ENCODE measurements at regions not wholly inside any gene's neighbourhood (a gene's known extent, or its start where the extent isn't known, plus 50 kb on each side); places are given as distances from the start of the nearest gene placed in this dataset.

GRCh38 chr11:25900814-25901213 lies 431.1 kb upstream of the ANO3 start:
- H3K27ac ChIP-seq, result no peak overlapping the region
- H3K27me3 ChIP-seq, result no peaks in the 10 kb centered on the region
- no peaks in the 10 kb centered on the region for H3K36me3 ChIP-seq (replicated peaks in 1 of 2)
- intact Hi-C loops (cut with DNase I), result no loop called here
- WGBS, 4 donors, result 95 to 99% (median 96%) methylated on average over 4 of the region's 4 CpGs
- H3K4me3 ChIP-seq, result no peak overlapping the region
- no peaks in the 10 kb centered on the region for H3K9me3 ChIP-seq (replicated peaks in 1 of 3)
- no peaks in the 10 kb centered on the region for H3K4me1 ChIP-seq (replicated peaks in 1 of 2)
- TF ChIP-seq POLR2A (IDR thresholded peaks at IDR 0.05), result no peak
- TF ChIP-seq CTCF (IDR thresholded peaks at IDR 0.05), result no peak
- DNase-seq, result no peak

- H3K27ac ChIP-seq, result no peak overlapping the region
- 87 to 91% (median 91%) methylated on average over 15 of the region's 15 CpGs for WGBS, 4 donors
- no peak for TF ChIP-seq CTCF (IDR thresholded peaks at IDR 0.05)
- TF ChIP-seq POLR2A (IDR thresholded peaks at IDR 0.05), result no peak
Observed at GRCh38 chr11:25901415-25901814, 430.5 kb upstream of the ANO3 start.

GRCh38 chr11:25902476-25902875 lies 429.5 kb upstream of the ANO3 start:
- H3K4me3 ChIP-seq, result no peak overlapping the region
- H3K4me1 ChIP-seq (replicated peaks in 1 of 2), result no peaks in the 10 kb centered on the region
- TF ChIP-seq CTCF (IDR thresholded peaks at IDR 0.05), result no peak
- no peak for TF ChIP-seq POLR2A (IDR thresholded peaks at IDR 0.05)
- no peaks in the 10 kb centered on the region for H3K27me3 ChIP-seq
- no peak overlapping the region for H3K27ac ChIP-seq
- no peaks in the 10 kb centered on the region for H3K9me3 ChIP-seq (replicated peaks in 1 of 3)
- no peaks in the 10 kb centered on the region for H3K36me3 ChIP-seq (replicated peaks in 1 of 2)
- no peak for DNase-seq
- WGBS, 4 donors, result 39 to 82% (median 61%) methylated on average over 3 of the region's 3 CpGs
- intact Hi-C loops (cut with DNase I), result no loop called here

More at GRCh38 chr11:25901415-25901814, 430.5 kb upstream of the ANO3 start:
- Histone ChIP-seq H3K36me3 (replicated peaks in 1 of 2) (no peaks in the 10 kb centered on the region), H3K4me3 (no peak overlapping the region), H3K4me1 (replicated peaks in 1 of 2) (no peaks in the 10 kb centered on the region), H3K27me3 (no peaks in the 10 kb centered on the region), H3K9me3 (replicated peaks in 1 of 3) (no peaks in the 10 kb centered on the region)
- no peak for DNase-seq
- intact Hi-C loops (cut with DNase I), result no loop called here

GRCh38 chr11:25908726-25909125 lies 423.2 kb upstream of the ANO3 start:
- WGBS, 4 donors, result 41 to 51% (median 49%) methylated on average over 2 of the region's 2 CpGs
- DNase-seq, result no peak
- Histone ChIP-seq H3K27ac (no peak overlapping the region), H3K4me3 (no peak overlapping the region), H3K36me3 (replicated peaks in 1 of 2) (no peaks in the 10 kb centered on the region), H3K27me3 (no peaks in the 10 kb centered on the region), H3K4me1 (replicated peaks in 1 of 2) (no peaks in the 10 kb centered on the region), H3K9me3 (replicated peaks in 1 of 3) (no peaks in the 10 kb centered on the region)
- intact Hi-C loops (cut with DNase I), result no loop called here
- no peak for TF ChIP-seq POLR2A (IDR thresholded peaks at IDR 0.05)
- no peak for TF ChIP-seq CTCF (IDR thresholded peaks at IDR 0.05)

Measured in adrenal gland (tissue), 9 donors.